Endothelial cell of umbilical vein (primary cell): ENCODE measurements at regions not wholly inside any gene's neighbourhood (a gene's known extent, or its start where the extent isn't known, plus 50 kb on each side); places are given as distances from the start of the nearest gene placed in this dataset.

Source experiments
- BruUV-seq: library from RNA; stranded (reverse); fragments of 400-500 nt; replicated peaks from 2 replicates; lab custom pipeline; 2021; lab: Mats Ljungman, UMichigan
- CTCF ChIA-PET: fragments of 300-600, 350-600 bp; sonication (Branson Sonifier 250); formaldehyde crosslinking; loops from one replicate; lab custom pipeline; 2021; ENCODE audit warnings: antibody characterized with exemption, inconsistent platforms; lab: Charles Lee
- POLR2A ChIA-PET: fragments of 300-600, 350-600 bp; sonication (Branson Sonifier 250); formaldehyde crosslinking; loops from one replicate; lab custom pipeline; 2021; ENCODE audit warnings: antibody characterized with exemption, inconsistent platforms; lab: Charles Lee
- DNase-seq: peaks from one replicate; pipeline ENCODE4 v3.0.0-alpha.2; 2011; ENCODE audit warnings: low read depth, low spot score
- FAIRE-seq: peaks from 2 replicates; lab custom pipeline; 2011; peaks lifted over from hg19 to GRCh38; lab: Jason Lieb, UNC
- H2AFZ ChIP-seq: 2 replicates; pipeline ENCODE4 v1.6.0; 2012; ENCODE audit warnings: low read depth, low read length, control low read depth, inconsistent platforms
- H3K27ac ChIP-seq: 2 replicates; pipeline ENCODE4 v1.5.1; 2011; ENCODE audit warnings: low read depth, mild to moderate bottlenecking, control low read depth, low read length, moderate library complexity; ENCODE audit not compliant: insufficient read depth
- H3K27me3 ChIP-seq, 2 experiments: 2 replicates each; pipeline versions ENCODE4 v1.6.0 to v1.6.1; 2011; ENCODE audit warnings: low read length in 2 of 2, mixed read lengths in 1 of 2; ENCODE audit not compliant: control insufficient read depth in 2 of 2, insufficient read depth in 2 of 2
- H3K36me3 ChIP-seq, 2 experiments: 2 replicates in 1 of 2; 3 replicates in 1 of 2; pipeline ENCODE4 v1.5.1; 2011; ENCODE audit warnings: low read length in 2 of 2, mild to moderate bottlenecking in 1 of 2, moderate library complexity in 1 of 2; ENCODE audit not compliant: control insufficient read depth in 2 of 2, insufficient read depth in 2 of 2; ENCODE audit errors: extremely low read depth in 1 of 2
- H3K4me1 ChIP-seq: 3 replicates; pipeline ENCODE4 v1.5.1; 2011; ENCODE audit warnings: mild to moderate bottlenecking, low read length; ENCODE audit not compliant: control insufficient read depth, insufficient read depth; ENCODE audit errors: extremely low read depth
- H3K4me2 ChIP-seq: 2 replicates; pipeline ENCODE4 v1.6.1; 2011; ENCODE audit warnings: low read length, control low read depth, mixed read lengths; ENCODE audit not compliant: insufficient read depth
- H3K4me3 ChIP-seq, 3 experiments: fragments of 200-600 bp in 1 of 3; sonication (generic), shearing (Covaris generic) in 1 of 3; replicated peaks in 1 of 3; 2 replicates each; pipeline ENCODE4 v1.5.1; 2011 to 2016; ENCODE audit warnings: control low read depth in 3 of 3, low read length in 3 of 3, mild to moderate bottlenecking in 2 of 3, inconsistent platforms in 1 of 3, low read depth in 1 of 3, moderate library complexity in 1 of 3; ENCODE audit not compliant: insufficient read depth in 1 of 3
- H3K79me2 ChIP-seq: 2 replicates; pipeline ENCODE4 v1.6.0; 2012; ENCODE audit warnings: low read length, inconsistent platforms; ENCODE audit not compliant: control insufficient read depth, insufficient read depth
- H3K9ac ChIP-seq: replicated peaks from 2 replicates; pipeline ENCODE3; 2011; ENCODE audit warnings: low read length, control low read depth; ENCODE audit not compliant: insufficient read depth; ENCODE audit errors: extremely low read depth
- H3K9me1 ChIP-seq: replicated peaks from 3 replicates; pipeline ENCODE4 v1.6.0; 2011; ENCODE audit warnings: mild to moderate bottlenecking, low read length; ENCODE audit not compliant: control insufficient read depth, insufficient read depth; ENCODE audit errors: extremely low read depth
- H3K9me3 ChIP-seq: replicated peaks from 2 replicates; pipeline ENCODE4 v1.5.1; 2012; ENCODE audit warnings: low read length, inconsistent platforms; ENCODE audit not compliant: control insufficient read depth, insufficient read depth
- H4K20me1 ChIP-seq: replicated peaks from 2 replicates; pipeline ENCODE3; 2011; ENCODE audit warnings: mild to moderate bottlenecking, low read length; ENCODE audit not compliant: control insufficient read depth, insufficient read depth; ENCODE audit errors: extremely low read depth
- CTCF ChIP-seq, 2 donors: IDR thresholded peaks; 1 replicate in 1 of 2; 2 replicates in 1 of 2; pipeline ENCODE4 v1.5.1; 2011; ENCODE audit warnings: low read length in 2 of 2, mild to moderate bottlenecking in 2 of 2, moderate library complexity in 2 of 2, control low read depth in 1 of 2, inconsistent platforms in 1 of 2, low read depth in 1 of 2; ENCODE audit not compliant: insufficient read depth in 1 of 2; ENCODE audit errors: extremely low read depth in 1 of 2
- EZH2 ChIP-seq: IDR thresholded peaks from 2 replicates; pipeline ENCODE4 v1.6.1; 2012; ENCODE audit warnings: borderline replicate concordance, low read depth, mild to moderate bottlenecking, moderate library complexity, low read length, inconsistent platforms; ENCODE audit not compliant: severe bottlenecking
- FOS ChIP-seq: IDR thresholded peaks from 2 replicates; pipeline ENCODE4 v1.6.1; 2011; ENCODE audit warnings: mild to moderate bottlenecking, low read length, moderate library complexity, borderline replicate concordance; ENCODE audit not compliant: insufficient read depth
- GATA2 ChIP-seq: IDR thresholded peaks from 2 replicates; pipeline ENCODE4 v1.7.0; 2011; ENCODE audit warnings: low read depth, mild to moderate bottlenecking, moderate library complexity, mixed read lengths, low read length; ENCODE audit not compliant: insufficient read length, insufficient read depth
- JUN ChIP-seq: IDR thresholded peaks from 2 replicates; pipeline ENCODE4 v1.6.1; 2011; ENCODE audit warnings: borderline replicate concordance, low read depth; ENCODE audit not compliant: insufficient read length, insufficient read depth
- MAX ChIP-seq: IDR thresholded peaks from 2 replicates; pipeline ENCODE4 v1.6.1; 2011; ENCODE audit not compliant: insufficient read depth, insufficient read length
- MYC ChIP-seq: IDR thresholded peaks from one replicate; pipeline ENCODE4 v1.6.1; 2011; ENCODE audit warnings: mild to moderate bottlenecking, low read depth, low read length
- POLR2A ChIP-seq: IDR thresholded peaks from 2 replicates; pipeline ENCODE4 v1.6.1; 2012; ENCODE audit warnings: low read depth, mild to moderate bottlenecking, control low read depth, low read length
- POLR2AphosphoS5 ChIP-seq: IDR thresholded peaks from 2 replicates; pipeline ENCODE4 v1.6.1; 2012; ENCODE audit warnings: low read depth, mild to moderate bottlenecking, control low read depth, low read length, moderate library complexity; ENCODE audit not compliant: insufficient read depth
- dilution Hi-C: fragments of 300-500 bp; cut with MboI; formaldehyde crosslinking; loops from one replicate; pipeline ENCODE4 v1.15.0; 2019; ENCODE audit warnings: low sequenced_read_pairs; ENCODE audit not compliant: extremely low pct_ligation_motif_present
- intact Hi-C: fragments of 100-400 bp; cut with micrococcal nuclease; formaldehyde crosslinking; loops from one replicate; pipeline ENCODE4 v1.10.0; 2022

- Histone ChIP-seq H3K4me1 (peaks cover 11% of the 10 kb centered on the region), H3K4me2 (no peak overlapping the region), H3K79me2 (no peaks in the 10 kb centered on the region), H3K27ac (no peak overlapping the region), H3K27me3 (peaks cover 0 to 6% of the 10 kb centered on the region in 2 experiments), H3K36me3 (no peaks in the 10 kb centered on the region), H4K20me1 (no peaks in the 10 kb centered on the region), H3K9me1 (no peaks in the 10 kb centered on the region), H3K4me3 (no peak overlapping the region), H3K9ac (no peak overlapping the region), H2AFZ (no peak overlapping the region), H3K9me3 (no peaks in the 10 kb centered on the region)
- POLR2A ChIA-PET: no interaction called here
- FAIRE-seq (no peak), DNase-seq (no peak)
- dilution Hi-C loops: no loop called here
- no TSS peak for BruUV-seq
- intact Hi-C loops: no loop called here
- TF ChIP-seq GATA2 (no peak), CTCF (IDR thresholded peaks at IDR 0.05; ENCODE audit: extremely low read depth in 1 of 2, insufficient read depth in 1 of 2, low read depth in 1 of 2, low read length in 2 of 2) (no peak), POLR2AphosphoS5 (no peak), POLR2A (no peak)
- CTCF ChIA-PET: interaction anchor here (1.2 to 1.4 kb wide), 2 partner anchors 9 to 20 kb away, joined by 3 read pairs; no protein-coding TSS in a partner anchor
These were observed 52.6 kb upstream of the NID2 start for GRCh38 chr14:52121441-52121840.

- ChIA-PET CTCF (interaction anchor here (1.1 kb wide), 1 partner anchor 123 kb away, joined by 3 read pairs; no protein-coding TSS in a partner anchor), POLR2A (no interaction called here)
- Histone ChIP-seq H3K9ac (no peak overlapping the region), H3K27me3 (peaks cover 2 to 6% of the 10 kb centered on the region in 2 experiments), H3K79me2 (no peaks in the 10 kb centered on the region), H3K9me1 (no peaks in the 10 kb centered on the region), H3K36me3 (no peaks in the 10 kb centered on the region), H3K9me3 (no peaks in the 10 kb centered on the region), H3K4me1 (no peaks in the 10 kb centered on the region), H3K4me2 (no peak overlapping the region), H3K4me3 (no peak overlapping the region), H3K27ac (no peak overlapping the region), H4K20me1 (no peaks in the 10 kb centered on the region), H2AFZ (no peak overlapping the region)
- TF ChIP-seq CTCF (IDR thresholded peaks at IDR 0.05; ENCODE audit: extremely low read depth in 1 of 2, insufficient read depth in 1 of 2, low read depth in 1 of 2, low read length in 2 of 2) (no peak), POLR2A (no peak), MYC (no peak), MAX (no peak), JUN (no peak), GATA2 (no peak), FOS (no peak), POLR2AphosphoS5 (no peak), EZH2 (no peak)
- DNase-seq (no peak), FAIRE-seq (no peak)
- intact Hi-C loops (no loop called here), dilution Hi-C loops (no loop called here)
- BruUV-seq: no TSS peak
These were observed 50.2 kb upstream of the NID2 start for GRCh38 chr14:52119030-52119429.
